Thymus (tissue), 11 donors: ENCODE measurements at regions not wholly inside any gene's neighbourhood (a gene's known extent, or its start where the extent isn't known, plus 50 kb on each side); places are given as distances from the start of the nearest gene placed in this dataset.
A peak's percentile ranks its signal among the peaks of the same experiment; 100 is the strongest.

Experiments used
- DNase-seq, 9 donors: peaks; one replicate each; pipeline ENCODE4 v3.0.0-alpha.2; 2013; ENCODE audit warnings: low spot score in 9 of 9, low read depth in 6 of 9, missing footprints in 1 of 9
- H3K27ac ChIP-seq, 2 donors: one replicate each; pipeline ENCODE4 v1.5.1; 2013; ENCODE audit warnings: control low read depth in 1 of 2, low read depth in 1 of 2, low read length in 1 of 2, mild to moderate bottlenecking in 1 of 2, moderate library complexity in 1 of 2
- H3K27me3 ChIP-seq, 2 donors: one replicate each; pipeline ENCODE4 v1.5.1; 2013; ENCODE audit warnings: low read length in 1 of 2; ENCODE audit not compliant: control insufficient read depth in 2 of 2, insufficient read depth in 1 of 2
- H3K36me3 ChIP-seq, 2 donors: one replicate each; pipeline ENCODE4 v1.5.1; 2013; ENCODE audit warnings: low read length in 1 of 2, mild to moderate bottlenecking in 1 of 2, moderate library complexity in 1 of 2; ENCODE audit not compliant: control insufficient read depth in 2 of 2, insufficient read depth in 2 of 2
- H3K4me1 ChIP-seq, 2 donors: one replicate each; pipeline ENCODE4 v1.5.1; 2013; ENCODE audit warnings: low read length in 2 of 2; ENCODE audit not compliant: control insufficient read depth in 2 of 2, insufficient read depth in 2 of 2
- H3K4me3 ChIP-seq, 2 donors: one replicate each; pipeline ENCODE4 v1.5.1; 2013; ENCODE audit warnings: low read length in 2 of 2, control low read depth in 1 of 2, mild to moderate bottlenecking in 1 of 2
- H3K9me3 ChIP-seq, 2 donors: one replicate each; pipeline ENCODE4 v1.5.1; 2013; ENCODE audit warnings: low read length in 1 of 2, mild to moderate bottlenecking in 1 of 2; ENCODE audit not compliant: control insufficient read depth in 2 of 2, insufficient read depth in 1 of 2
- WGBS: extraction: QIAGEN DNeasy Blood & Tissue Kit; methylation state at CpG from one replicate; pipeline ENCODE4 v1.1.7; 2013; 5-methylcytosine and 5-hydroxymethylcytosine counted together
- donor health status: healthy.

- no peak overlapping the region for H3K27ac ChIP-seq
- H3K36me3 ChIP-seq = no peaks in the 10 kb centered on the region
- H3K27me3 ChIP-seq = no peaks in the 10 kb centered on the region
- no peak overlapping the region for H3K4me3 ChIP-seq
- no peaks in the 10 kb centered on the region for H3K4me1 ChIP-seq
- WGBS = 93% methylated on average over 5 of the region's 5 CpGs
- no peaks in the 10 kb centered on the region for H3K9me3 ChIP-seq
- no peak for DNase-seq
These were observed 681.0 kb upstream of the USP24 start for GRCh38 chr1:55896210-55896609.

GRCh38 chr1:55894521-55894920 is 679.4 kb upstream of the USP24 start:
- 91% methylated on average over 2 of the region's 2 CpGs for WGBS
- no peak overlapping the region for H3K27ac ChIP-seq
- no peaks in the 10 kb centered on the region for H3K27me3 ChIP-seq
- no peaks in the 10 kb centered on the region for H3K9me3 ChIP-seq
- H3K4me3 ChIP-seq = no peak overlapping the region
- H3K4me1 ChIP-seq = no peaks in the 10 kb centered on the region
- no peaks in the 10 kb centered on the region for H3K36me3 ChIP-seq
- DNase-seq = no peak

GRCh38 chr1:55893155-55893554 is 678.0 kb upstream of the USP24 start:
- H3K9me3 ChIP-seq = no peaks in the 10 kb centered on the region
- no peak overlapping the region for H3K4me3 ChIP-seq
- H3K27me3 ChIP-seq = no peaks in the 10 kb centered on the region
- peak in 3 of 9 donors; percentile 1 to 20 (median 4) for DNase-seq
- no peaks in the 10 kb centered on the region for H3K4me1 ChIP-seq
- H3K36me3 ChIP-seq = no peaks in the 10 kb centered on the region
- no peak overlapping the region for H3K27ac ChIP-seq
- WGBS = 53% methylated on average over 2 of the region's 2 CpGs

- no peak overlapping the region for H3K27ac ChIP-seq
- no peak for DNase-seq
- H3K36me3 ChIP-seq = no peaks in the 10 kb centered on the region
- H3K4me3 ChIP-seq = no peak overlapping the region
- no peaks in the 10 kb centered on the region for H3K4me1 ChIP-seq
- peaks cover 0 to 2% of the 10 kb centered on the region in 2 donors for H3K27me3 ChIP-seq
- H3K9me3 ChIP-seq = no peaks in the 10 kb centered on the region
- 100% methylated on average over 3 of the region's 3 CpGs for WGBS
These were observed 673.6 kb upstream of the USP24 start for GRCh38 chr1:55888685-55889317.

- no peak for DNase-seq
- H3K4me3 ChIP-seq = no peak overlapping the region
- H3K36me3 ChIP-seq = no peaks in the 10 kb centered on the region
- H3K4me1 ChIP-seq = no peaks in the 10 kb centered on the region
- H3K27me3 ChIP-seq = peaks cover 0 to 2% of the 10 kb centered on the region in 2 donors
- 83% methylated on average over 4 of the region's 4 CpGs for WGBS
- H3K9me3 ChIP-seq = no peaks in the 10 kb centered on the region
- H3K27ac ChIP-seq = no peak overlapping the region
These were observed 671.9 kb upstream of the USP24 start for GRCh38 chr1:55886856-55887712.

- Histone ChIP-seq H3K27ac (no peak overlapping the region), H3K27me3 (peaks cover 0 to 2% of the 10 kb centered on the region in 2 donors), H3K36me3 (no peaks in the 10 kb centered on the region), H3K9me3 (no peaks in the 10 kb centered on the region), H3K4me3 (no peak overlapping the region), H3K4me1 (no peaks in the 10 kb centered on the region)
- WGBS = 85% methylated on average over 2 of the region's 2 CpGs
- no peak for DNase-seq
These were observed 670.5 kb upstream of the USP24 start for GRCh38 chr1:55885619-55886018.

GRCh38 chr1:55882931-55883330 is 667.8 kb upstream of the USP24 start:
- H3K4me3 ChIP-seq = no peak overlapping the region
- no peak overlapping the region for H3K27ac ChIP-seq
- no peaks in the 10 kb centered on the region for H3K9me3 ChIP-seq
- no peaks in the 10 kb centered on the region for H3K36me3 ChIP-seq
- no peak for DNase-seq
- H3K4me1 ChIP-seq = no peaks in the 10 kb centered on the region
- WGBS = 95% methylated on average over 6 of the region's 6 CpGs
- peaks cover 0 to 2% of the 10 kb centered on the region in 2 donors for H3K27me3 ChIP-seq

- Histone ChIP-seq H3K4me1 (no peaks in the 10 kb centered on the region), H3K27ac (no peak overlapping the region), H3K9me3 (no peaks in the 10 kb centered on the region), H3K27me3 (no peaks in the 10 kb centered on the region), H3K36me3 (no peaks in the 10 kb centered on the region), H3K4me3 (no peak overlapping the region)
- 91% methylated on average over 11 of the region's 11 CpGs for WGBS
- no peak for DNase-seq
These were observed 664.2 kb upstream of the USP24 start for GRCh38 chr1:55879346-55879745.

- no peak overlapping the region for H3K27ac ChIP-seq
- no peaks in the 10 kb centered on the region for H3K9me3 ChIP-seq
- H3K4me3 ChIP-seq = no peak overlapping the region
- 82% methylated on average over 6 of the region's 6 CpGs for WGBS
- DNase-seq = no peak
- H3K36me3 ChIP-seq = no peaks in the 10 kb centered on the region
- no peaks in the 10 kb centered on the region for H3K27me3 ChIP-seq
- H3K4me1 ChIP-seq = no peaks in the 10 kb centered on the region
These were observed 662.5 kb upstream of the USP24 start for GRCh38 chr1:55877437-55878232.
